LoVo (cell line): ENCODE measurements at regions not wholly inside any gene's neighbourhood (a gene's known extent, or its start where the extent isn't known, plus 50 kb on each side); places are given as distances from the start of the nearest gene placed in this dataset.
"Not testable (repeated sequence)": the region's sequence is repeated elsewhere in the genome, so short reads cannot be mapped to it uniquely, and the experiment has no call there.

Source experiments
- DNase-seq: peaks from one replicate; pipeline ENCODE4 v3.0.0-alpha.2; 2016; ENCODE audit warnings: low spot score

GRCh38 chr1:173257805-173258204 is 50.7 kb upstream of the TNFSF4 start:
- DNase-seq: no peak

- DNase-seq: no peak
Measured at GRCh38 chr1:173258479-173259264, 51.5 kb upstream of the TNFSF4 start.

- not testable (repeated sequence) for DNase-seq
Measured at GRCh38 chr1:173260329-173260728, 53.2 kb upstream of the TNFSF4 start.

GRCh38 chr1:173266841-173267240 is 59.7 kb upstream of the TNFSF4 start:
- DNase-seq: no peak

GRCh38 chr1:173267453-173267945 is 60.4 kb upstream of the TNFSF4 start:
- peak; percentile 25 for DNase-seq

GRCh38 chr1:173268261-173268660 is 61.1 kb upstream of the TNFSF4 start:
- no peak for DNase-seq

GRCh38 chr1:173268786-173269277 is 61.7 kb upstream of the TNFSF4 start:
- no peak for DNase-seq

GRCh38 chr1:173269490-173270230 is 62.5 kb upstream of the TNFSF4 start:
- peak; percentile 37 for DNase-seq

- DNase-seq: no peak
Measured at GRCh38 chr1:173270243-173270642, 63.1 kb upstream of the TNFSF4 start.

- not testable (repeated sequence) for DNase-seq
Measured at GRCh38 chr1:173271021-173271420, 63.9 kb upstream of the TNFSF4 start.

GRCh38 chr1:173275496-173275895 is 68.4 kb upstream of the TNFSF4 start:
- no peak for DNase-seq

GRCh38 chr1:173276922-173277800 is 70.0 kb upstream of the TNFSF4 start:
- no peak for DNase-seq

GRCh38 chr1:173280899-173281660 is 73.9 kb upstream of the TNFSF4 start:
- no peak for DNase-seq

- DNase-seq: no peak
Measured at GRCh38 chr1:173285048-173285447, 77.9 kb upstream of the TNFSF4 start.

- DNase-seq: no peak
Measured at GRCh38 chr1:173287785-173288184, 80.7 kb upstream of the TNFSF4 start.

GRCh38 chr1:173293756-173294155 is 86.6 kb upstream of the TNFSF4 start:
- DNase-seq: no peak

- DNase-seq: no peak
Measured at GRCh38 chr1:173294843-173295242, 87.7 kb upstream of the TNFSF4 start.

GRCh38 chr1:173295391-173295790 is 88.3 kb upstream of the TNFSF4 start:
- no peak for DNase-seq

GRCh38 chr1:173295995-173296394 is 88.9 kb upstream of the TNFSF4 start:
- DNase-seq: no peak

GRCh38 chr1:173297798-173298391 is 90.8 kb upstream of the TNFSF4 start:
- DNase-seq: no peak
